ENCODE measurements at regions not wholly inside any gene's neighbourhood (a gene's known extent, or its start where the extent isn't known, plus 50 kb on each side); places are given as distances from the start of the nearest gene placed in this dataset.

GRCh38 chr12:91311081-91311480 is 128.5 kb upstream of the DCN start:
- TF ChIP-seq POLR2A (IDR thresholded peaks at IDR 0.05), result no peak
- no peak for TF ChIP-seq POLR2AphosphoS5 (IDR thresholded peaks at IDR 0.05)
- TF ChIP-seq CTCF (IDR thresholded peaks at IDR 0.05), result no peak
